HEK293 (cell line): ENCODE measurements at regions not wholly inside any gene's neighbourhood (a gene's known extent, or its start where the extent isn't known, plus 50 kb on each side); places are given as distances from the start of the nearest gene placed in this dataset.

ENCODE experiments used
- CTCF ChIA-PET: fragments of 350-600 bp; formaldehyde crosslinking; extraction: SDS; loops from one replicate; lab custom pipeline; 2021; ENCODE audit warnings: antibody characterized with exemption; lab: Yijun Ruan, JAX
- POLR2A ChIA-PET: fragments of 300-600 bp; formaldehyde crosslinking; extraction: SDS; loops from one replicate; lab custom pipeline; 2020; ENCODE audit warnings: antibody characterized with exemption, inconsistent platforms; lab: Yijun Ruan, JAX
- H3K27ac ChIP-seq: fragments of 200-500 bp; sonication (Bioruptor generic); 2 replicates; pipeline ENCODE4 v1.5.1; 2014; ENCODE audit warnings: low read depth, low read length, control low read depth, inconsistent platforms; ENCODE audit errors: extremely low read depth
- H3K36me3 ChIP-seq, 2 experiments: fragments of 200-500 bp in 1 of 2; sonication (Bioruptor generic) in 1 of 2; 1 replicate in 1 of 2; 2 replicates in 1 of 2; pipeline ENCODE4 v1.5.1; 2014 to 2017; ENCODE audit warnings: inconsistent platforms in 2 of 2, low read length in 2 of 2; ENCODE audit not compliant: control insufficient read depth in 2 of 2, insufficient read depth in 1 of 2
- H3K4me1 ChIP-seq: fragments of 200-500 bp; sonication (Bioruptor generic); 2 replicates; pipeline ENCODE4 v1.5.1; 2014; ENCODE audit warnings: mild to moderate bottlenecking, low read length, inconsistent platforms; ENCODE audit not compliant: control insufficient read depth, insufficient read depth
- H3K4me3 ChIP-seq: 2 replicates; pipeline ENCODE4 v1.5.1; 2011; ENCODE audit warnings: low read depth, mild to moderate bottlenecking, control low read depth, low read length, moderate library complexity
- H3K9me3 ChIP-seq: fragments of 200-500 bp; sonication (Bioruptor generic); 2 replicates; pipeline ENCODE4 v1.5.1; 2014; ENCODE audit warnings: low read depth, low read length, inconsistent platforms; ENCODE audit not compliant: control insufficient read depth, insufficient read depth
- KLF9 ChIP-seq: fragments of 450-650 bp; formaldehyde crosslinking; IDR thresholded peaks from 2 replicates; pipeline ENCODE4 v1.5.1; 2016; ENCODE audit warnings: missing biosample characterization, missing genetic modification characterization, low read depth
- OVOL3 ChIP-seq: fragments of 450-650 bp; formaldehyde crosslinking; IDR thresholded peaks from 2 replicates; pipeline ENCODE4 v1.5.1; 2016; ENCODE audit warnings: missing biosample characterization, missing genetic modification characterization
- SCRT2 ChIP-seq: fragments of 450-650 bp; formaldehyde crosslinking; IDR thresholded peaks from 2 replicates; pipeline ENCODE4 v1.5.1; 2016; ENCODE audit warnings: missing biosample characterization, missing genetic modification characterization
- SETDB1 ChIP-seq: IDR thresholded peaks from one replicate; pipeline ENCODE4 v1.6.1; 2017; ENCODE audit warnings: mild to moderate bottlenecking, low read length, moderate library complexity, mixed read lengths; ENCODE audit not compliant: insufficient read length
- SP7 ChIP-seq: fragments of 450-650 bp; formaldehyde crosslinking; IDR thresholded peaks from 2 replicates; pipeline ENCODE4 v1.5.1; 2016; ENCODE audit warnings: missing biosample characterization, missing genetic modification characterization
- TRIM28 ChIP-seq: IDR thresholded peaks from 2 replicates; pipeline ENCODE4 v1.6.1; 2011; ENCODE audit warnings: low read length, control low read depth, borderline replicate concordance
- ZBTB44 ChIP-seq: fragments of 450-650 bp; IDR thresholded peaks from 2 replicates; pipeline ENCODE4 v1.5.1; 2018; ENCODE audit warnings: missing biosample characterization, mild to moderate bottlenecking, missing genetic modification characterization
- ZBTB6 ChIP-seq: fragments of 450-650 bp; formaldehyde crosslinking; IDR thresholded peaks from 2 replicates; pipeline ENCODE4 v1.5.1; 2017; ENCODE audit warnings: missing biosample characterization, missing genetic modification characterization
- ZFP3 ChIP-seq: fragments of 450-650 bp; formaldehyde crosslinking; IDR thresholded peaks from 2 replicates; pipeline ENCODE4 v1.5.1; 2016; ENCODE audit warnings: low read depth, missing biosample characterization, missing genetic modification characterization
- ZIC2 ChIP-seq: fragments of 450-650 bp; formaldehyde crosslinking; IDR thresholded peaks from 2 replicates; pipeline ENCODE4 v1.5.1; 2016; ENCODE audit warnings: missing biosample characterization, missing genetic modification characterization
- ZNF112 ChIP-seq: fragments of 450-650 bp; formaldehyde crosslinking; IDR thresholded peaks from 2 replicates; pipeline ENCODE4 v1.5.0; 2017; ENCODE audit warnings: missing biosample characterization, missing genetic modification characterization
- ZNF148 ChIP-seq: fragments of 450-650 bp; formaldehyde crosslinking; IDR thresholded peaks from 2 replicates; pipeline ENCODE4 v1.5.0; 2017; ENCODE audit warnings: missing biosample characterization, missing genetic modification characterization, borderline replicate concordance
- ZNF155 ChIP-seq: fragments of 450-650 bp; formaldehyde crosslinking; IDR thresholded peaks from 2 replicates; pipeline ENCODE4 v1.5.1; 2016; ENCODE audit warnings: missing biosample characterization, missing genetic modification characterization
- ZNF223 ChIP-seq: fragments of 450-650 bp; formaldehyde crosslinking; IDR thresholded peaks from 2 replicates; pipeline ENCODE4 v1.5.1; 2016; ENCODE audit warnings: missing biosample characterization, missing genetic modification characterization
- ZNF335 ChIP-seq: fragments of 450-650 bp; formaldehyde crosslinking; conservative IDR thresholded peaks from 2 replicates; pipeline ENCODE4 v1.5.1; 2016; ENCODE audit warnings: missing biosample characterization, missing genetic modification characterization
- ZNF404 ChIP-seq: fragments of 450-650 bp; formaldehyde crosslinking; IDR thresholded peaks from 2 replicates; pipeline ENCODE4 v1.5.1; 2017; ENCODE audit warnings: missing biosample characterization, missing genetic modification characterization
- ZNF48 ChIP-seq: fragments of 450-650 bp; formaldehyde crosslinking; IDR thresholded peaks from 2 replicates; pipeline ENCODE4 v1.5.1; 2016; ENCODE audit warnings: missing biosample characterization, missing genetic modification characterization
- ZNF529 ChIP-seq: fragments of 450-650 bp; formaldehyde crosslinking; IDR thresholded peaks from 2 replicates; pipeline ENCODE4 v1.5.1; 2017; ENCODE audit warnings: missing genetic modification characterization, missing biosample characterization; ENCODE audit not compliant: insufficient replicate concordance
- ZNF530 ChIP-seq: fragments of 450-650 bp; formaldehyde crosslinking; IDR thresholded peaks from 2 replicates; pipeline ENCODE4 v1.5.1; 2016; ENCODE audit warnings: low read depth, missing biosample characterization, missing genetic modification characterization
- ZNF629 ChIP-seq: fragments of 450-650 bp; formaldehyde crosslinking; IDR thresholded peaks from 2 replicates; pipeline ENCODE4 v1.5.1; 2017; ENCODE audit warnings: missing biosample characterization, missing genetic modification characterization
- ZNF791 ChIP-seq: fragments of 450-650 bp; formaldehyde crosslinking; IDR thresholded peaks from 2 replicates; pipeline ENCODE4 v1.5.1; 2016; ENCODE audit warnings: missing biosample characterization, missing genetic modification characterization
- ZXDB ChIP-seq: fragments of 450-650 bp; formaldehyde crosslinking; IDR thresholded peaks from 2 replicates; pipeline ENCODE4 v1.5.1; 2016; ENCODE audit warnings: missing biosample characterization, missing genetic modification characterization

- TF ChIP-seq ZIC2 (tag by site-specific recombination) (no peak), SETDB1 (peak; percentile 61), ZNF529 (tag by site-specific recombination) (peak; percentile 83), ZNF530 (no peak), TRIM28 (0 out of 2 replicates have a peak, but pooled peaks have one; percentile 41), KLF9 (tag by site-specific recombination) (no peak), ZNF148 (tag by site-specific recombination) (no peak)
- H3K36me3 ChIP-seq: no peaks in the 10 kb centered on the region
- H3K9me3 ChIP-seq: no peaks in the 10 kb centered on the region
- POLR2A ChIA-PET: no interaction called here
- no peaks in the 10 kb centered on the region for H3K4me1 ChIP-seq
- CTCF ChIA-PET: no interaction called here
- no peak overlapping the region for H3K27ac ChIP-seq
- H3K4me3 ChIP-seq: no peak overlapping the region
These were observed 294.4 kb downstream of the MEF2C start for GRCh38 chr5:88588609-88589008.

GRCh38 chr5:88583471-88583870 is 299.5 kb downstream of the MEF2C start:
- Histone ChIP-seq H3K4me3 (no peak overlapping the region), H3K4me1 (no peaks in the 10 kb centered on the region), H3K27ac (no peak overlapping the region), H3K9me3 (no peaks in the 10 kb centered on the region), H3K36me3 (no peaks in the 10 kb centered on the region)
- CTCF ChIA-PET: no interaction called here
- TF ChIP-seq ZXDB (tag by site-specific recombination): no peak
- no peak for TF ChIP-seq ZNF48 (tag by site-specific recombination)
- no peak for TF ChIP-seq TRIM28
- no peak for TF ChIP-seq ZNF791 (tag by site-specific recombination)
- POLR2A ChIA-PET: no interaction called here

GRCh38 chr5:88558366-88558765 is 289.7 kb upstream of the TMEM161B start:
- H3K36me3 ChIP-seq: no peaks in the 10 kb centered on the region
- H3K4me1 ChIP-seq: peaks cover 17% of the 10 kb centered on the region
- ChIA-PET CTCF (interaction anchor here (0.6 kb wide), 2 partner anchors 55 to 122 kb away, joined by 3 to 5 read pairs; no protein-coding TSS in a partner anchor), POLR2A (no interaction called here)
- H3K27ac ChIP-seq: no peak overlapping the region
- no peak overlapping the region for H3K4me3 ChIP-seq
- no peaks in the 10 kb centered on the region for H3K9me3 ChIP-seq
- no peak for TF ChIP-seq ZNF629 (tag by site-specific recombination)
- TF ChIP-seq ZNF223: no peak
- TF ChIP-seq SCRT2 (tag by site-specific recombination): no peak
- no peak for TF ChIP-seq ZNF112 (tag by site-specific recombination)
- TF ChIP-seq SP7: no peak
- no peak for TF ChIP-seq ZBTB44 (tag by site-specific recombination)
- no peak for TF ChIP-seq ZFP3
- no peak for TF ChIP-seq OVOL3 (tag by site-specific recombination)
- TF ChIP-seq ZNF404 (tag by site-specific recombination): no peak
- TF ChIP-seq ZNF335 (tag by site-specific recombination): no peak
- TF ChIP-seq ZNF155: no peak
- TF ChIP-seq ZBTB6 (tag by site-specific recombination): no peak
